ENCODE measurements at regions not wholly inside any gene's neighbourhood (a gene's known extent, or its start where the extent isn't known, plus 50 kb on each side); places are given as distances from the start of the nearest gene placed in this dataset.
"Not testable (repeated sequence)": the region's sequence is repeated elsewhere in the genome, so short reads cannot be mapped to it uniquely, and the experiment has no call there.

- ChIA-PET CTCF (ENCODE audit: unreplicated experiment) (no interaction called here), POLR2A (no interaction called here)
- Histone ChIP-seq H3K4me1 (ENCODE audit: insufficient read depth, low read length, poor library complexity, severe bottlenecking) (no peaks in the 10 kb centered on the region), H3K27ac (ENCODE audit: low read depth, low read length, poor library complexity, severe bottlenecking) (no peak overlapping the region), H4K20me1 (ENCODE audit: insufficient read depth, low read length) (no peaks in the 10 kb centered on the region), H3K4me3 (ENCODE audit: low read depth, low read length, poor library complexity, severe bottlenecking) (no peak overlapping the region), H3K79me2 (ENCODE audit: insufficient read depth, low read depth, low read length) (no peaks in the 10 kb centered on the region), H3K9me3 (ENCODE audit: low read length) (peaks cover 12% of the 10 kb centered on the region), H3K36me3 (ENCODE audit: insufficient read depth, low read length) (no peaks in the 10 kb centered on the region), H2AFZ (ENCODE audit: low read length) (no peak overlapping the region), H3K4me2 (ENCODE audit: low read length) (no peak overlapping the region), H3K9me2 (ENCODE audit: insufficient read depth, low read length) (no peaks in the 10 kb centered on the region)
- intact Hi-C loops (cut with micrococcal nuclease; ENCODE audit: unreplicated experiment), result no loop called here
- no TSS peak for BruUV-seq (replicated peaks)
- DNase-seq (ENCODE audit: low spot score), result no peak
- TF ChIP-seq CTCF (conservative IDR thresholded peaks at IDR 0.05; ENCODE audit: low read length) (no peak), EZH2phosphoT487 (IDR thresholded peaks at IDR 0.05; ENCODE audit: borderline replicate concordance, low read depth, low read length) (no peak)
Measured at GRCh38 chr16:34054137-34054536, 594.7 kb downstream of the TP53TG3F start.

- no TSS peak for BruUV-seq (replicated peaks)
- no peaks in the 10 kb centered on the region for H3K36me3 ChIP-seq (ENCODE audit: insufficient read depth, low read length)
- peaks cover 12% of the 10 kb centered on the region for H3K9me3 ChIP-seq (ENCODE audit: low read length)
- H3K27ac ChIP-seq (ENCODE audit: low read depth, low read length, poor library complexity, severe bottlenecking), result no peak overlapping the region
- H4K20me1 ChIP-seq (ENCODE audit: insufficient read depth, low read length), result no peaks in the 10 kb centered on the region
- H2AFZ ChIP-seq (ENCODE audit: low read length), result no peak overlapping the region
- H3K4me1 ChIP-seq (ENCODE audit: insufficient read depth, low read length, poor library complexity, severe bottlenecking), result no peaks in the 10 kb centered on the region
- no peak overlapping the region for H3K4me3 ChIP-seq (ENCODE audit: low read depth, low read length, poor library complexity, severe bottlenecking)
- intact Hi-C loops (cut with micrococcal nuclease; ENCODE audit: unreplicated experiment), result no loop called here
- no peak for TF ChIP-seq EZH2phosphoT487 (IDR thresholded peaks at IDR 0.05; ENCODE audit: borderline replicate concordance, low read depth, low read length)
- TF ChIP-seq CTCF (conservative IDR thresholded peaks at IDR 0.05; ENCODE audit: low read length), result no peak
- no peak for DNase-seq (ENCODE audit: low spot score)
- no peaks in the 10 kb centered on the region for H3K79me2 ChIP-seq (ENCODE audit: insufficient read depth, low read depth, low read length)
- H3K4me2 ChIP-seq (ENCODE audit: low read length), result no peak overlapping the region
- ChIA-PET POLR2A (no interaction called here), CTCF (ENCODE audit: unreplicated experiment) (no interaction called here)
- H3K9me2 ChIP-seq (ENCODE audit: insufficient read depth, low read length), result no peaks in the 10 kb centered on the region
Measured at GRCh38 chr16:34054969-34055368, 595.6 kb downstream of the TP53TG3F start.

- BruUV-seq (replicated peaks); POLR2A ChIA-PET; DNase-seq (ENCODE audit: low spot score); H3K36me3 ChIP-seq (ENCODE audit: insufficient read depth, low read length); H3K4me2 ChIP-seq (ENCODE audit: low read length); H4K20me1 ChIP-seq (ENCODE audit: insufficient read depth, low read length); H2AFZ ChIP-seq (ENCODE audit: low read length); H3K27ac ChIP-seq (ENCODE audit: low read depth, low read length, poor library complexity, severe bottlenecking); H3K4me3 ChIP-seq (ENCODE audit: low read depth, low read length, poor library complexity, severe bottlenecking); H3K4me1 ChIP-seq (ENCODE audit: insufficient read depth, low read length, poor library complexity, severe bottlenecking); H3K9me2 ChIP-seq (ENCODE audit: insufficient read depth, low read length); CTCF ChIA-PET (ENCODE audit: unreplicated experiment); H3K79me2 ChIP-seq (ENCODE audit: insufficient read depth, low read depth, low read length); intact Hi-C loops (cut with micrococcal nuclease; ENCODE audit: unreplicated experiment): not testable (repeated sequence)
- peaks cover 11% of the 10 kb centered on the region; the same call in 1 of the 2 replicates for H3K9me3 ChIP-seq (ENCODE audit: low read length)
Measured at GRCh38 chr16:34062620-34063253, 603.3 kb downstream of the TP53TG3F start.

- H2AFZ ChIP-seq (ENCODE audit: low read length); CTCF ChIA-PET (ENCODE audit: unreplicated experiment); H3K4me2 ChIP-seq (ENCODE audit: low read length); H3K27ac ChIP-seq (ENCODE audit: low read depth, low read length, poor library complexity, severe bottlenecking); H3K36me3 ChIP-seq (ENCODE audit: insufficient read depth, low read length); POLR2A ChIA-PET; H3K4me1 ChIP-seq (ENCODE audit: insufficient read depth, low read length, poor library complexity, severe bottlenecking); DNase-seq (ENCODE audit: low spot score); H3K4me3 ChIP-seq (ENCODE audit: low read depth, low read length, poor library complexity, severe bottlenecking); H3K9me2 ChIP-seq (ENCODE audit: insufficient read depth, low read length); H4K20me1 ChIP-seq (ENCODE audit: insufficient read depth, low read length); H3K79me2 ChIP-seq (ENCODE audit: insufficient read depth, low read depth, low read length); intact Hi-C loops (cut with micrococcal nuclease; ENCODE audit: unreplicated experiment); BruUV-seq (replicated peaks): not testable (repeated sequence)
- H3K9me3 ChIP-seq (ENCODE audit: low read length), result peaks cover 11% of the 10 kb centered on the region; the same call in 1 of the 2 replicates
Measured at GRCh38 chr16:34063498-34064157, 604.2 kb downstream of the TP53TG3F start.

DNA sequence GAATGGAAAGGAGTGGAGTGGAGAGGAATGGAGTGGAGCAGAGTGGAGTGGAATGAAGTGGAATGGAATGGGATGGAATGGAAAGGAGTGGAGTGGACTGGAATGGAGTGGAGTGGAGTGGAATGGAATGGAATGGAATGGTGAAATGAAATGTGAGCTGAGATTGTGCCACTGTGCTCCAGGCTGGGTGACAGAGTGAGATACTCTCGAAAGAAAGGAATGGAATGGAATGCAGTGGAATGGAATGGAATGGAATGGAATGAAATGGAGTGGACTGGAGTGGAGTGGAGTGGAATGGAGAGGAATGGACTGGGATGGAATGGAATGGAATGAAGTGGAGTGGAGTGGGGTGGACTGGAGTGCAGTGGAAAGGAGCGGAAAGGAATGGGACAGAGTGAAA, 605.2 kb downstream of the TP53TG3F start:
- peaks cover 14% of the 10 kb centered on the region; the same call in 1 of the 2 replicates for H3K9me3 ChIP-seq (ENCODE audit: low read length)
- not testable (repeated sequence) for BruUV-seq (replicated peaks)

More for the DNA sequence above, 605.2 kb downstream of the TP53TG3F start:
- H4K20me1 ChIP-seq (ENCODE audit: insufficient read depth, low read length); H3K79me2 ChIP-seq (ENCODE audit: insufficient read depth, low read depth, low read length); H3K36me3 ChIP-seq (ENCODE audit: insufficient read depth, low read length); H3K4me3 ChIP-seq (ENCODE audit: low read depth, low read length, poor library complexity, severe bottlenecking); DNase-seq (ENCODE audit: low spot score); H3K4me2 ChIP-seq (ENCODE audit: low read length); H3K27ac ChIP-seq (ENCODE audit: low read depth, low read length, poor library complexity, severe bottlenecking); POLR2A ChIA-PET; H3K9me2 ChIP-seq (ENCODE audit: insufficient read depth, low read length); H3K4me1 ChIP-seq (ENCODE audit: insufficient read depth, low read length, poor library complexity, severe bottlenecking); CTCF ChIA-PET (ENCODE audit: unreplicated experiment); intact Hi-C loops (cut with micrococcal nuclease; ENCODE audit: unreplicated experiment); H2AFZ ChIP-seq (ENCODE audit: low read length): not testable (repeated sequence)

All from OCI-LY7 (cell line).